ENCODE measurements at regions not wholly inside any gene's neighbourhood (a gene's known extent, or its start where the extent isn't known, plus 50 kb on each side); places are given as distances from the start of the nearest gene placed in this dataset.
"Not testable (repeated sequence)": the region's sequence is repeated elsewhere in the genome, so short reads cannot be mapped to it uniquely, and the experiment has no call there.

DNA sequence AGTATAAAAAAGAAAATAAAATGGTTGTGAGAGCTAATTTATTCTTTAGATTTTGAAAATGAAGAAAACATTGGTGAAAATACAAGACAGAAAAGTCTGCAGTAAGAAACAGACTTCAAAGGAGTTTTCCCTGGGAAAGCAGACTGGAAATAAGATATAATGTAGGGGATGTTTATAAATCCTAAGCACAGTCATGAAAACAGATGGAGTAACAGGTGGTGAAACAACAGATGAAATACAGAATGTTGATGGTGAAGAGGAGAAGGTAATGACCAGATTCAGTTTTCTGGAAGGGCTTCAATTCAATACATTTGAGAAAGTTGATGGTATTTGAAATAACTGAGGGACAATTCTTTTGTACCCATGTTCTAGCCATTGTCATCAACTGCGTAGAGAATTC is 353.9 kb downstream of the CHL1 start:
- DNase-seq (no peak), ATAC-seq (ENCODE audit: insufficient read depth, low read depth) (no peak)
- H2AFZ ChIP-seq (ENCODE audit: low read depth, low read length), result no peak overlapping the region
- no peaks in the 10 kb centered on the region for H3K79me2 ChIP-seq (ENCODE audit: insufficient read depth, low read length)
- H3K36me3 ChIP-seq (ENCODE audit: insufficient read depth, low read length), result no peaks in the 10 kb centered on the region
- H3K9ac ChIP-seq (ENCODE audit: low read depth, low read length), result no peak overlapping the region
- H3K4me1 ChIP-seq (ENCODE audit: insufficient read depth, low read length), result no peaks in the 10 kb centered on the region
- TF ChIP-seq EZH2 (IDR thresholded peaks at IDR 0.05; ENCODE audit: borderline replicate concordance, low read depth, low read length, severe bottlenecking), result no peak
- TF ChIP-seq, protein P1, sequence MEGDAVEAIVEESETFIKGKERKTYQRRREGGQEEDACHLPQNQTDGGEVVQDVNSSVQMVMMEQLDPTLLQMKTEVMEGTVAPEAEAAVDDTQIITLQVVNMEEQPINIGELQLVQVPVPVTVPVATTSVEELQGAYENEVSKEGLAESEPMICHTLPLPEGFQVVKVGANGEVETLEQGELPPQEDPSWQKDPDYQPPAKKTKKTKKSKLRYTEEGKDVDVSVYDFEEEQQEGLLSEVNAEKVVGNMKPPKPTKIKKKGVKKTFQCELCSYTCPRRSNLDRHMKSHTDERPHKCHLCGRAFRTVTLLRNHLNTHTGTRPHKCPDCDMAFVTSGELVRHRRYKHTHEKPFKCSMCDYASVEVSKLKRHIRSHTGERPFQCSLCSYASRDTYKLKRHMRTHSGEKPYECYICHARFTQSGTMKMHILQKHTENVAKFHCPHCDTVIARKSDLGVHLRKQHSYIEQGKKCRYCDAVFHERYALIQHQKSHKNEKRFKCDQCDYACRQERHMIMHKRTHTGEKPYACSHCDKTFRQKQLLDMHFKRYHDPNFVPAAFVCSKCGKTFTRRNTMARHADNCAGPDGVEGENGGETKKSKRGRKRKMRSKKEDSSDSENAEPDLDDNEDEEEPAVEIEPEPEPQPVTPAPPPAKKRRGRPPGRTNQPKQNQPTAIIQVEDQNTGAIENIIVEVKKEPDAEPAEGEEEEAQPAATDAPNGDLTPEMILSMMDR (IDR thresholded peaks at IDR 0.05; ENCODE audit: borderline replicate concordance, extremely low read depth, low read length, poor library complexity, severe bottlenecking), result no peak
- no peak overlapping the region for H3K27ac ChIP-seq (ENCODE audit: low read length)
- H3K9me3 ChIP-seq (ENCODE audit: insufficient read depth, low read length, severe bottlenecking), result no peaks in the 10 kb centered on the region
- no peaks in the 10 kb centered on the region for H4K20me1 ChIP-seq (ENCODE audit: insufficient read depth, low read length)
- no peaks in the 10 kb centered on the region for H3K27me3 ChIP-seq (ENCODE audit: insufficient read depth, low read length, poor library complexity)
- H3K4me2 ChIP-seq (ENCODE audit: insufficient read depth, low read length), result no peak overlapping the region
- H3K4me3 ChIP-seq (ENCODE audit: low read depth in 1 of 2, low read length in 2 of 2), result no peak overlapping the region

GRCh38 chr3:557972-558371 is 361.4 kb downstream of the CHL1 start:
- H3K27ac ChIP-seq (ENCODE audit: low read length), result no peak overlapping the region

DNA sequence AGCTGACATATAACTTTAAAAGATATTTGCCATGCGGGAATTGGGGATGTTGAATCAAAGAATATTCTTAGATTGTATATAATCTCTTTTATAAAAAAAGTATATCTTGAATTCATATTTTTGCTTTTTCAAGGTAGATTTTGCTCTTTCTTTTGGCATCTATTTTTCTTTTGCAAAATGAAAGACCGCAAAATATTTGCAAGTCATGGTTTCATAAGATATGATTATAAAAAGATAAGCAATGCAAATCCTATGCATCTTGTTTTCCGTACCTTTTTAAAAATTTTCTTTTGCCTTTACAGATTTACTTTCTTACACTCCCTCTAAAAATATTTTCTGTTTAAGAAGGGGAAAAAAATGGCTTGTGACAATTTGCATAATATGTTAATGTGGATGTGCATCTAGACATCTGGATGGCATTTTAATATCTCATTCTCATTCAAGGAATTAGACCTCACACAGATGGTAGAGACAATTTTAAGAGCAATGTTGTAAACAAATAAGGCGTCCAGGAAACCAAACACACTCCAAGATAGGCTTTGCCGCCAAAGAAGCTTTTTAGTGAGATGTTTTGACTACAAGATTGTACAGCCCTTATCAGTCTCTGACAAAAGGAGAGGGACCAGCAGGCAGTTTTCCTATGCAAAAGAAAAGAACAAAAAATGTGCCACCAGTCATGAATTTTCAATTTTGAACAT is 371.1 kb downstream of the CHL1 start:
- no peaks in the 10 kb centered on the region for H3K27me3 ChIP-seq (ENCODE audit: insufficient read depth, low read length, poor library complexity)
- no peaks in the 10 kb centered on the region for H3K4me1 ChIP-seq (ENCODE audit: insufficient read depth, low read length)
- H3K36me3 ChIP-seq (ENCODE audit: insufficient read depth, low read length), result no peaks in the 10 kb centered on the region
- H3K27ac ChIP-seq (ENCODE audit: low read length), result no peak overlapping the region
- DNase-seq, result no peak
- no peak for ATAC-seq (ENCODE audit: insufficient read depth, low read depth)
- no peaks in the 10 kb centered on the region for H4K20me1 ChIP-seq (ENCODE audit: insufficient read depth, low read length)
- no peaks in the 10 kb centered on the region for H3K9me3 ChIP-seq (ENCODE audit: insufficient read depth, low read length, severe bottlenecking)
- H3K9ac ChIP-seq (ENCODE audit: low read depth, low read length), result no peak overlapping the region
- H2AFZ ChIP-seq (ENCODE audit: low read depth, low read length), result no peak overlapping the region
- no peak for TF ChIP-seq EZH2 (IDR thresholded peaks at IDR 0.05; ENCODE audit: borderline replicate concordance, low read depth, low read length, severe bottlenecking)
- TF ChIP-seq, protein P1 (IDR thresholded peaks at IDR 0.05; ENCODE audit: borderline replicate concordance, extremely low read depth, low read length, poor library complexity, severe bottlenecking), result no peak
- H3K4me3 ChIP-seq (ENCODE audit: low read depth in 1 of 2, low read length in 2 of 2), result no peak overlapping the region
- no peaks in the 10 kb centered on the region for H3K79me2 ChIP-seq (ENCODE audit: insufficient read depth, low read length)
- H3K4me2 ChIP-seq (ENCODE audit: insufficient read depth, low read length), result no peak overlapping the region

More at GRCh38 chr3:557972-558371, 361.4 kb downstream of the CHL1 start:
- no peaks in the 10 kb centered on the region for H3K36me3 ChIP-seq (ENCODE audit: insufficient read depth, low read length)
- H4K20me1 ChIP-seq (ENCODE audit: insufficient read depth, low read length), result no peaks in the 10 kb centered on the region
- no peaks in the 10 kb centered on the region for H3K79me2 ChIP-seq (ENCODE audit: insufficient read depth, low read length)
- no peak overlapping the region for H3K4me3 ChIP-seq (ENCODE audit: low read depth in 1 of 2, low read length in 2 of 2)
- H3K27me3 ChIP-seq (ENCODE audit: insufficient read depth, low read length, poor library complexity), result no peaks in the 10 kb centered on the region
- H3K9me3 ChIP-seq (ENCODE audit: insufficient read depth, low read length, severe bottlenecking), result no peaks in the 10 kb centered on the region
- H2AFZ ChIP-seq (ENCODE audit: low read depth, low read length), result no peak overlapping the region
- no peak for TF ChIP-seq EZH2 (IDR thresholded peaks at IDR 0.05; ENCODE audit: borderline replicate concordance, low read depth, low read length, severe bottlenecking)
- TF ChIP-seq, protein P1 (IDR thresholded peaks at IDR 0.05; ENCODE audit: borderline replicate concordance, extremely low read depth, low read length, poor library complexity, severe bottlenecking), result no peak
- DNase-seq, result no peak
- H3K9ac ChIP-seq (ENCODE audit: low read depth, low read length), result no peak overlapping the region
- H3K4me1 ChIP-seq (ENCODE audit: insufficient read depth, low read length), result no peaks in the 10 kb centered on the region
- no peak for ATAC-seq (ENCODE audit: insufficient read depth, low read depth)
- no peak overlapping the region for H3K4me2 ChIP-seq (ENCODE audit: insufficient read depth, low read length)

DNA sequence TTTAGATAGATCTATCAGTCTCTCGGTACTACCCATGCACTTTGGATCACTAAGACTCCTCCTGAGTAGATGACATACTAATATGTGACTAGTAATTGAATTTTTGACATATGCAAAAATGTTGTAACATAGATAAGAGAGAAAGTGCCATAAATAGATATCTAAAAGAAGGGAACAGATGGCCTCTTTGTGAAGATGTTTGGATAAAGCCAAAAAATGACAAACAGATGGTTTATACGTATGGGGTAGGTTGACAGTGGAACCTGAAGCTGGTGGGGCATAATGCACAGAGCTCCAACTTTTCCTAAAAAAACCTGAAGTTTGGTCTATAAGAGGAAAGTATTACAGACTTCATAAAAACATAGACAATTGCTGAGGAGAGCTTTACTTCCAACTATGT is 383.0 kb downstream of the CHL1 start:
- H4K20me1 ChIP-seq (ENCODE audit: insufficient read depth, low read length); H3K9me3 ChIP-seq (ENCODE audit: insufficient read depth, low read length, severe bottlenecking); H3K9ac ChIP-seq (ENCODE audit: low read depth, low read length); H3K4me2 ChIP-seq (ENCODE audit: insufficient read depth, low read length); H3K79me2 ChIP-seq (ENCODE audit: insufficient read depth, low read length); H2AFZ ChIP-seq (ENCODE audit: low read depth, low read length); H3K27me3 ChIP-seq (ENCODE audit: insufficient read depth, low read length, poor library complexity); H3K4me1 ChIP-seq (ENCODE audit: insufficient read depth, low read length); ATAC-seq (ENCODE audit: insufficient read depth, low read depth); H3K36me3 ChIP-seq (ENCODE audit: insufficient read depth, low read length); H3K27ac ChIP-seq (ENCODE audit: low read length); DNase-seq; H3K4me3 ChIP-seq (ENCODE audit: low read depth in 1 of 2, low read length in 2 of 2): not testable (repeated sequence)

GRCh38 chr3:589066-589465 is 392.5 kb downstream of the CHL1 start:
- H3K27ac ChIP-seq (ENCODE audit: low read length); H2AFZ ChIP-seq (ENCODE audit: low read depth, low read length): not testable (repeated sequence)

GRCh38 chr3:597304-597703 is 400.7 kb downstream of the CHL1 start:
- H3K9me3 ChIP-seq (ENCODE audit: insufficient read depth, low read length, severe bottlenecking); H3K4me3 ChIP-seq (ENCODE audit: low read depth in 1 of 2, low read length in 2 of 2); H3K36me3 ChIP-seq (ENCODE audit: insufficient read depth, low read length); H2AFZ ChIP-seq (ENCODE audit: low read depth, low read length); H3K27ac ChIP-seq (ENCODE audit: low read length); H3K27me3 ChIP-seq (ENCODE audit: insufficient read depth, low read length, poor library complexity); H3K9ac ChIP-seq (ENCODE audit: low read depth, low read length); H3K4me1 ChIP-seq (ENCODE audit: insufficient read depth, low read length); H3K4me2 ChIP-seq (ENCODE audit: insufficient read depth, low read length); ATAC-seq (ENCODE audit: insufficient read depth, low read depth); H3K79me2 ChIP-seq (ENCODE audit: insufficient read depth, low read length); DNase-seq; H4K20me1 ChIP-seq (ENCODE audit: insufficient read depth, low read length): not testable (repeated sequence)

More at GRCh38 chr3:589066-589465, 392.5 kb downstream of the CHL1 start:
- H4K20me1 ChIP-seq (ENCODE audit: insufficient read depth, low read length); DNase-seq; H3K9me3 ChIP-seq (ENCODE audit: insufficient read depth, low read length, severe bottlenecking); ATAC-seq (ENCODE audit: insufficient read depth, low read depth); H3K79me2 ChIP-seq (ENCODE audit: insufficient read depth, low read length); H3K9ac ChIP-seq (ENCODE audit: low read depth, low read length); H3K4me1 ChIP-seq (ENCODE audit: insufficient read depth, low read length); H3K4me2 ChIP-seq (ENCODE audit: insufficient read depth, low read length); H3K36me3 ChIP-seq (ENCODE audit: insufficient read depth, low read length); H3K4me3 ChIP-seq (ENCODE audit: low read depth in 1 of 2, low read length in 2 of 2); H3K27me3 ChIP-seq (ENCODE audit: insufficient read depth, low read length, poor library complexity): not testable (repeated sequence)
